GM21529 (cell line): ENCODE measurements at regions not wholly inside any gene's neighbourhood (a gene's known extent, or its start where the extent isn't known, plus 50 kb on each side); places are given as distances from the start of the nearest gene placed in this dataset.

Experiments
- ATAC-seq: cut with Tn5 transposase; IDR thresholded peaks from one replicate; pipeline ENCODE4 v1.9.1; 2021; ENCODE audit not compliant: unreplicated experiment

DNA sequence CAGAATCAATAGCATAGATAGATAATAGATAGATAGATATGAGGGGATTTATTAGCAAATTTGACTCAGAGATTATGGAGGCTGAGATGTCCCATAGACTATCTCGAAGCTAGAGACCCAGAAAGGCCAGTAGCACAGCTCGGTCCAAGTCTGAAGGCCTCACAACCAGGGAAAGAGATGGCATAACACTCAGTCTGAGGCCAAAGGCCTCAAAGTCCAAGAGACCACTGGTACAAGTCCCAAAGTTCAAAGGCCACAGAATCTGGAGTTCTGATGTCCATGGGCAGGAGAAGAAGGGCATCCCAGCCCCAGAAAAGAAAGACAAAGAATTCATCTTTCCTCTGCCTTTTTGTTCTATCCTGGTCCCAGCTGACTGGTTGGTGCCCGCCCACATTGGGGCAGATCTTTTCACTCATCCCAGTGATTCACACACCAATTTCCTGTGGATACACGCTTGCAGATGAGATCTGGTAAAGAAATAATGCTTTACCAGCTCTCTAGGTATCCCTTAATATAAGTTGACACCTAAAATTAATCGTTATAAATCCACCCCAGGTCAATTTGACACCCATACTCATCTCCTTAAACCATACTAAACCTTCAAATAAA lies 127.8 kb upstream of the FBN2 start:
- no peak for ATAC-seq

DNA sequence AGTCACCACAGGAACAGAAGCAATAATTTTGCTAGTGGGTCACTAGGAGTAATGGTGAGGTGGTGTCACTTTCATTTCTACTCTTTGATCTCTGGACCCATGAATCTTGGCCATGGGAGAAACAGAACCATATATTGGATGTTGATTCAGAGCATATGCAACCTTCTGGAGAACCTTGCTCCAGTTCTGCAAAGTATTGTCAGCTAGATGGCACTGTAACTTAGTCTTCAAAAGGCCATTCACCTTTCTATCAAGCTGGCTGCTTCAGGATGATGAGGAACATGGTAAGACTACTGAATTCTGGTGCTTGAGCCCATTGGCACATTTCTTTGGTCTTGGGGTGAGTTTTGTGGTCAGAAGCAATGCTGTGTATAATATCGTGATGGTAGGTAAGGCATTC lies 129.1 kb upstream of the FBN2 start:
- no peak for ATAC-seq

DNA sequence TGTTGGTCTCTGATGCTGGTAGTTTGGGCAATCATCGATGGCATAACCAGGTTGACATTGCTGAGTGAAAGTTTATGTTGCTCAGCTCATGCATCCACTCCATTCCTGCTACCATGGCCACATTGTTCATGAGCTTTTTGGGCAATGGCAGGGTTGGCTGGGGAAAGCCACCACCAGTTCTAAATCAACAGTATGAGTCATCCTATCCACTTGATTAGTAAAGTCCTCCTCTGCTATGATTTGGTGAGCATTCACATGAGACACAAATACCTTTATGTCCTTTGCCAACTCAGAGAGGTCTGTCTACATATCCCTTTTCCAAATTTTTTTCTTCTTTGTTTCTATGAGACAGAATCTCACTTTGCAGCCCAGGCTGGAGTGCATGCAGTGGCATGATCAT lies 129.7 kb upstream of the FBN2 start:
- no peak for ATAC-seq

DNA sequence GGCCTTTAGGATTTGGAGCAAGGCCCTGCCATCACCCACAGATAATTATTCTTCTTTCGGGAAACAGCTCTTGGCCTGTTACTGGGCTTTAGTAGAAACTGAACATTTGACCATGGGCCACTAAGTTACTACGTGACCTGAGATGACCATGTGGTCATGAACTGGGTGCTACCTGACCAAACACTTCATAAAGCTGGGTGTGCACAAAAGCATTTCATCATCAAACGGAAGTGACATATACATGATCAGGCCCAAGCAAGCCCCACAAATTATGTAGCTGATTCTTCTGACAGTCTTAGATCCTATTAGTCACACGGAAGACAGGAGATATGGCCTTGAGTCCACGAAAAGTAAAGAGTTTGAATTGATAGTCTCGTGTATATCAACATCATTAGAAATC lies 130.9 kb upstream of the FBN2 start:
- ATAC-seq, result no peak

DNA sequence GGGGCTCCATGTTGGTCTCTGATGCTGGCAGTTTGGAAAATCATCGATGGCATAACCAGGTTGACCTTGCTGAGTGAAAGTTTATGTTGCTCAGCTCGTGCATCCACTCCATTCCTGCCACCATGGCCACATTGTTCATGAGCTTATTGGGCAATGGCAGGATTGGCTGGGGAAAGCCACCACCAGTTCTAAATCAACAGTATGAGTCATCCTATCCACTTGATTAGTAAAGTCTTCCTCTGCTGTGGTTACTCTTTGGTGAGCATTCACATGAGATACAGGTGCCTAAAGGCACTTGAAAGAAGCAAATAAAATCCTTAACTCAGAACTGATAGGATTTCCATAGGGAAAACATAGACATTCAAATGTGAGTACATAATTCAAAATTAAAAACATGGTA lies 131.8 kb upstream of the FBN2 start:
- no peak for ATAC-seq

DNA sequence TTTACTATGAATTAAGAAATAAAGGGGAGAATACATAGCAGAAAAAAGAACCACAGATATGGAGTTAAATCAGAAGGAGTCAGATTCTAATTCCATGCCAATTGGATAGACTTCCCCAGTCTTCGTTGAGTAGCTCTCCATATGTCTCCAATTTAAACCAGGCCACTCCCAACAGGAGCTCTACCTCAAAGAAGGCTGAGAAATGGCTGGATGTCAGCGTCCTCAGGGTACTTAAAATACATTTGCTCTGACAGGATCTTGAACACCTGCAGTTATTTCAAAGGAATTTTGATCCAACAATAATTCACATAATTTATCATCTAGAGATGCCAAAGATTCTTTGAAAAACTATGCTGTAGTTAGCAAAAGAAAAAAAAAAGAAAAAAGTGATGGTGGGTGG lies 133.9 kb upstream of the FBN2 start:
- no peak for ATAC-seq

DNA sequence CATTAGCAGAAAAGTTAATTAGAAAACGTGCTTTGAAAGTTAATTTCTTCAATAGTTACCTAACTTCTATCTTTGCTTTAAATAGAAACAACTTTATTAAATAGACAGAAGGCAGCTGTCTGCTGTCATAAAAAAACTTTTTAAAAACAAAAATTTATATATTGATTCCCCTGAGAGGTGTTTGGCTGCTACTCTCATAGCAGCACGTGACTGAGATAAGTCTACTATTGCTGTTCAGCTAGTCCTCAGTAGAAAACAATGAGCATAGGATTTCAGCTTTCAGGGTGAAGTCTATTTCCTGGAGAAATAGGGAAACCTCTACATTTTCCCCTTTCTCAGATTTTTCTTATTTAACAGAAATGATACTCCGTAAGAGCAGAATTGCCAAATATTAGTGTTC lies 135.0 kb upstream of the FBN2 start:
- no peak for ATAC-seq

DNA sequence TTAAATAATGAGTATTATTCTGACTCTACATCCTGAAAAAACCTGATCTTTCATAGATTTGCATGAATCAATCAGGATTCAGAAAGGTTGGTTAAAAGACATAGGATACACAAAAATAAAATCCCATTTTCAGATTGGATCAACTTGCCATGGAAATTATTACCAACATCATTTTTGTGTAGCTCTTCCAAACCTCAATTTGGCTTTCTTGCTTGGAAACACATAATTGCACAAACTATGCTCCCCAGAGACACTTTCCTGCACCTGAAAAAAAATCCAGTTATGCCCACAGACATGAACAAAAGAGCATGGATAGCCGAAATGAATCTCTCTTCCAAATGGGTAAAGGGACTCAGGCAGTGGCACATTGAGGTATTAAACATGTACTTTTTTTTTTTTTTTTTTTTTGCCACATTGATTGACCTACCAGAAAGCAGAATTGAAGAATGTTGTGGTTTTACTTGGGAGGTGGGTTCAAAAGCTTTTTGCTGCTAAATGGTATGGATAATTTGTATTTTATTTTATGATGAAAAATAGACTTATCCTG lies 135.4 kb upstream of the FBN2 start:
- no peak for ATAC-seq

DNA sequence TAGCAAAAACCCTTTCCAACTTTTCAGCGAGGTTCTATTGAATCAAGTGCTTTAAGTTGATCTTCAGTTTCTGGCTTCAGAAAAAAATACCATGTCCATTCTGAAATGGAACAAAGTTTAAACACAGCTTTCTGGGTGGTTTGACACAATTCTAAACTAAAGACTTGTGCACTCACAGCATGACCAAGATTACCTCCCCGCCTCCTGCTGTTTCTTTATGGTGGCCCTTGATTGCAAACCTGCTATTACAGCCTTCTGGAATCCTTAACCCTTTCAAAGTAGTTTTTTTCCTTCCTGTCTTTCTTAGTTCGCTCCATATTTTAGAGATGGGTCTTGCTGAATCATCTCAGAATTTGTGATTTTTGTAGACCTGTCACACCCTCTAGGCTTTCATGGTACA lies 135.9 kb upstream of the FBN2 start:
- no peak for ATAC-seq

DNA sequence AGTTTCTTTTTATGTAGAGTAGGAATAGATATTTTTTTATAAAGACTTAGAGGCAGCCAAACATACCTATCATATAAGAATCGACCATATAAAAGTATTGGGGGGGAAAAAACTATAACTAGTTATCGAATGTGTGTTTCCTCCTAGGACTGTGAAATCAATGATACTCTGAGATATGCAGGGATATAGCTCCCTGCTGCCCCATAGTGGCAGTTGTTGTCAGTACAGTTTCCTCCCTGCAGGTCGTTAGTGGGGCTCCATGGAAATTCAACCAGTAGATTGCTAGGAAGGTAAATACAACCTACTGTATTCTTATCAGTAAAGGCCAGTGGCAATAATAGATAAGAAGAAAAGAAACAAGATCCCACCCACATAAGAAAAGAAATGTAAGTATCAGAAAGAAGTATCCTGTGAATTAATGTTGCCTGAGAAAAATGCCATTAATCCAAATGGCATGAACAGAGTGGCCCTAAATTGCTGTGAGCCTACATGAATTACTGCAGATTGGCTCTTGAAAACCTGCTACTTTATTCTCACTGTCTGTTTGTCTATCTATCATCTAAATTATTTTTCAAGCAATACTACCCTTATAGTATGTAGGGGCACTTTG lies 136.9 kb upstream of the FBN2 start:
- peak; percentile 84 for ATAC-seq

DNA sequence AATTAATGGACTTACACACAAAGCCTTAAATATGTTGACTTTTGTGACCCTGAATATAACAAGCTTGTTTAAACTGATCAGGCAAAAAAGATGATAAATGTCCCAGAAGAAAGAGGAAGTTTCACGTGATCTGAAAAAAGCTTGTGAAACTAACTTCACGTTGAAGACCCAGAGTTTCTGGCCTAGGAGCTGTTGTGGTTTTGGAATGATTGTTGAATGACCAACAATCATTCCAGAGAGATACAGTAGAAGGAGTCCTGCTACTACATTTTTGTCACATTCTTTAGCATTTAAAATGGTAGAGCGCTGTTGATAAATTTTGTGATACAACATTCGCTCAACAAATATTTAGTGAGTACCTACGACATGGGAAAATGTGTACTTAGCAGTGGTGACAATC lies 143.1 kb upstream of the FBN2 start:
- ATAC-seq, result no peak

DNA sequence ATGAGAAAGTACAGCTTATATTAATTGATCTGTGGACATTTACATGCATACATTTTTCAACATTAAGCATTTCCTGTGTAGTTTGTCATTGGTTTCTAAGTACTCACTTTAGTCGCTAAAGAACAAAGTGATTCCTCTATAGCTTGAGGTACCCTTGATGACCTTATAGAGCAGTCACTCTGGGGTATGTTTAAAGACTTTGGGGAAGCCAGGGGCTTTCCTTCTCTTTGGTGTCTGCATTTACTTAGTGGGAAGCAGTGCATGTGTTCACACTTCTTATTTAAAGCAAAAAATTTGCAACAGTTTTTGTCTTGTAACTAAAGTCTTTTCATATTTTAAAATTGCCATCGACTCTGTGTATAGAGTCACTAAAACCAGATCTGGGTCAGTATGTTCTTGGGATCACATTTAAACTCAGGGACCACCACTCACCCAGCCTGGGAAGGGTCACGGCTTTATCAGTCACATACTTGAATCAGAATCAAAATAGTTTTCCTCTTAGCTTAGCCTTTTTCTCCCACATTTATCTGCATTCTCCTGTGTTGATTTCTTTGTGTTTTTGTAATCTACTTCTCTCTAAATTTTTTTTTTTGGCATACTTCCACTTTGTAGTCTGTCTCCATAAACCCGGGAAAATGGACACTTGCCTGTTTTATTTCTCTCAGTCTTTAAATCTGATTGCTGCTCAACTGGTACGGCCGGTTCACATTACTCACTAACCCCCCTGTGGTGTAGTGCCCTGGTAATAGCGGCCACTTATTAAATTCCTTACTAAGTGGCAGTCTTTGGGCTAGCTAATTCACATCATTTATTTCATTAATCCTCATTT lies 143.9 kb upstream of the FBN2 start:
- ATAC-seq, result no peak

DNA sequence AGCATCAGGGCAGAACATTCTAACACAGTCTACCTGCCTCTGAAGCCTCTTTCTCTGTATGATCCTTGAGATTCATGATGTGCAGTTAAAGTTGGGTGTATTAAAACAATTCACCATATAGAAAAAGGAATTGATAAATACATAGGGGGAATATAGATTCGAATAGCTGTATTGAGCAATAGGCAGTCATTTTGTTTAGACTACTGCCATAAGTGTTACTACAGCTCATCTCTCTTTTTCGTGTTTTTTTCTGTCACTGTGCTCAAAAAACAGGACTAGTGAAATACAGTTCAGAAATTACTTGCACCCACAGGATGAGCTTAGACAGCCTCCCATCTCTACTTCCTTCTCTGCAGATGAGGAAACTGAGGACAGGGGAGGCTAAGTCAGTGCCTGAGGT lies 144.6 kb upstream of the FBN2 start:
- no peak for ATAC-seq

DNA sequence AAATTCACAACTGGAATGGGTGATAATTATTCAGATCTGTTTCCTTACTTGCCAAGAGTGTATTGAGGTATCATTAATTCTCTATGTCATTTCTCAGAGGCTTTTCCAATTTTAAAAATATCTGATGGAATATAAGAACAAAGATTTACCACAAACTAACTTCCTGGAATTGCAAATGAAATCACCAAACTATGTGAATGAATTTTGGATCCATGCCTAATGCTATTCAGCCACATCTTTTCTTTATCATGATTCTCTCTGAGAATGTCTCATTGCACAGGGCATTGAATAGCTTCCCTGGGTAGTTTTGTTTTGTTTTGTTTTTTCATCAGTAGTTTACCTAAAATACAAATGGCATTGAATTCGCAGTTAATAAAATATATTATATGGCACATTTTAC lies 146.9 kb upstream of the FBN2 start:
- no peak for ATAC-seq

DNA sequence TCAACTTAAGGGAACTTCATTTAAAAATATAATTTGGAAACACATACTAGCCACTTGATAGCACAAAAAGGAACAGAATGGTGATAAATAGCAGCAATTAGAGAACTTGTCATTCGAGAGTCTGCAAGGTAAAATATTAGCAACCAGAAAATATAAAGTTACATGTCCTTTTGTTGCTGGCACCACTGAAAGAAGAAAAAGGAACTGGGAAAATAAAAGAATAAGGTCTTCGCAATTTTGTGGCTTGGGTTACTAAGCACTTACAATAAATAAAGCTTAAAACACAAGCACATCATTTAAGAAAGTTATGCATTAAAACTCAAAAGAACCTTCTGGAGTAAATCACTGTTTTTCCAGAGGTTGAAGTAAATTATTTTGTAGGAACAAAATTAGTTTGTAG lies 149.9 kb upstream of the FBN2 start:
- no peak for ATAC-seq

DNA sequence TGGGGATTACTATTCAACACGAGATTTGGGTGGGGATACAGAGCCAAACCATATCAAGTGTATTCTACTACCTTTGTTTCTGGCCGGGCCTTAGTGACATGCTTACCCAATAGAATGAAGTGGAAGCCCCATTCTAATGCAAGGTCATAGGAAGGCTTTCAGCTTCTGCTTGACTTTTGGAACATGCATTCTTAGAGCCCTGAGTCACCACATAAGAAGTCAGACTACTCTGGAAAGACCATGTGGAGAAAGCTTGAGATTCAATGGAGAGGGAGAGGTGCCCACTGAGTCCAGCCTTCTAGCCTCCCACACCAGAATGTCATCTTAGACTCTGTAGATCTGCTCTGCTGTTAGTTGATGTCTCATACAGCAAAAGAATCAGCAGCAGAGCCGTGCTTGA lies 155.7 kb upstream of the FBN2 start:
- no peak for ATAC-seq

DNA sequence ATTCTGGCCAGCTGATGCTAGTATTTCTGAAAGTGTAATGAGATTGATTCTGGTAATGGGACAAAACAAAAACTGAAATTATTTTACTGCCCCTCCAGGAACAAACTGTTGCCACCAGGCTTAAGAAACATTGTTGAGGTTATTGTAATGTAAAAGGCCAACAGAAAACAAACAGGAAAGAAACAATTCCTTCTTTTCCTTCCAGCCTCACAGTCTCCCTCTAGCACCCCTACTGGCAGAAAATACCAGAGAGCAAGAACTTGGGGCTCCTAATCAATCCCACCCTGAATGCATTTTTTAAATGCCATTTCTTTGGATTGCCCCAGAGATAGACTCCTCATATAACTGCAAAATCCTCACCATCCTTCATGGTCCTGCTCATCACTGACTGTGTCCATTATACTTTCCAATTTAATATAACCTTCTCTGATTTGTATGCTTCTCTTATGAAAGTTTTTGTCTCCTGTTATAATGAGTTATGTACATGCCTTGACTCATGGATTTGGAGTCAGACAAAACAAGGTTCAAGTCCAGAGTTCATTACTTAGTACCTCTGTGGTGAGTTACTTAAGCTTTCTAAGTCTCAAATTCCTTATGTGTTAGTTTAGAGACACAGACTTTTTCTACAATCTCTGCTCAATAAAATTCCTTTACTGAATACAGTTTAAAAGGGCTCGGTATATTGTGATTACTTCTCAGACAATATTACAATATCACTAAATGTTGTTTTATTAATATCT lies 157.9 kb upstream of the FBN2 start:
- no peak for ATAC-seq

DNA sequence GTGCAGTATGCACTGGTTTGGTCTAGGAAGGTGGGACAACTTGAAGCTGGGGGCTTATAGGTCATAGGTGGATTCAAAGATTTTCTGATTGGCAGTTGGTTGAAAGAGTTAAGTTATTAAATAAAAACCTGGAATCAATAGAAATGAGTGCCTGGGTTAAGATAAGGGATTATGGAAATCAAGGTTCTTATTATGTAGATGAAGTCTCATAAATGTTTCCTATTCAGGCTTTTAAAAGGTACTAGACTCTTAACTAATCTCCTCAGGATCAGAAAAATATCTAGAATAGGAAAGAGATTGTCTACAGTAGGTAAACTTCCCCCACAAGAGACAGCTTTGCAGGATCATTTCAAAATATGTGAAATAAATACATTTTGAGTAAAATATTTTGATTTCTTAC lies 163.3 kb upstream of the FBN2 start:
- ATAC-seq, result no peak

DNA sequence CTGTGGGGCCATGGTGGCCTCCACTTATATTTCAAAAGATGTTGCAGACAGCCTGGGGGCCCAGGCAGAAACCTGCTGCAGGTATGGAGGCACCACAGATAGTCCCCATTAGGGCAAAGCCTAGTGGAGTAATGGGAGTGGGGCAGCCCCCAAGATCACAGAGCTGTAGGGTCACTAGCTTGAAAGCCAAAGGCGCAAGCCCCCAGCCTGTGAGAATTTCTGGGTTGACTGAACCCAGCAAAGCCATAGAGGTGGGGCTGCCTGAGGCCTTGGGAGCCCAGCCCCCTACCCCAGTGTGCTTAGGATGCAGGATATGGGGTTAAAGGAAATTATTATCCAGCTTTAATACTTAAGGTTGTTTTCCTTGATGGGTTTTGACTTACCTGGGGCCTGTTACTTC lies 165.3 kb upstream of the FBN2 start:
- ATAC-seq, result no peak

DNA sequence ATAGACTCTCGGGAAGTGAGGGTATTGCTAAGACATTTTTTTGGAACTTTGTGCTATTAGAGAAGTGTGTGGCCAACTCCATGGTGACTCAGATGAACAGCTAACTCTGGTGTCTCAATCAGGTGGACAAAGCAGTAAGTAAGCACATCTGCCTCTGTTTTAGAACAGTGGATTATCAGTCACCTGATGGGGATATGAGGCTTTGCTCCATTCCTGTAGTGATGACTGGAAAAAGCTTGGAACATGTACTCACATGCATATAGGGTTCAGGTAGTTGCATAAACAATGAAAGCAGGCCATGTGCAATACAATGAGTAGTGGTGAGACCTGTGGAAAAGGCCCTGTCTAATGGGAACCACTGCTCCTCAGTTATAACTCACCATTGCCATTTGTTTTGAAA lies 168.2 kb upstream of the FBN2 start:
- ATAC-seq, result no peak

DNA sequence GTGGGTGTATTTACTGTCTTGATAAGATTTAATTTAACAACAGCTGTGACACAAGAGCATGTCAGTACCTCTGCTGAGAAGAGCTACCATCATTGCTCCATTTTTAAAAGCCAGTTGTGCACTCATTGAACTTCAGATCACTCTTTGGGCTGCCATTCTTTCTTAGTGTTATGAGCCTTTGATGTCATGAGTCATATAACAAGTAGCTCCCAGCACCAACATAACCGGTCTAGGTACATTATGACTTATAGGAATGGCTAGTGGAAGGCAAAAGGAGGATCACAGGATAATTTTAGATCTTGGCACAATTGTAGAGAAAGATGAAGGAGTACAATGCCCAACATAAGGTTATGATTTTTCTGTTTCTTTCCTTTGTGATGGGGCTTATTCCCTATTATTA lies 170.8 kb upstream of the FBN2 start:
- ATAC-seq, result no peak

DNA sequence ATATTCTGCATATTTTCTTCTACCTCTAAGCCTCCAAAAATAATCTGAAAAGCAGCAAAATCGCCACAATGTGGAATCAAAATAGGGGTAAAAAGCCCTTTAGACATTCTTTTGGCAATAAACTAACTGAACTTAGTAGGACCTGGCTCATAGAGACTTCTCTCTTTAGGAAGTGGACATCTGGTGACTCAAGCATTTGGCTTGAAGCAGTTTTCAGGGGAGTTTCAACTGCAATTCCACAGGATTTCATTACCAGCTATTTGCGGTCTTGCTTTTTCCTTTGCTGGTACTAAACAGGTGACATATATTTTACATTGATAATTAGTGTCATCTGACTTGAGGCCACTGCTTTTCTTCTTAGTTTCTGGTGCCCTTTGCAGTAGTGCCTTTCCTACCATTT lies 173.2 kb upstream of the FBN2 start:
- ATAC-seq, result no peak
